Urothelium cell line (cell line): ENCODE measurements at regions not wholly inside any gene's neighbourhood (a gene's known extent, or its start where the extent isn't known, plus 50 kb on each side); places are given as distances from the start of the nearest gene placed in this dataset.
"Not testable (repeated sequence)": the region's sequence is repeated elsewhere in the genome, so short reads cannot be mapped to it uniquely, and the experiment has no call there.

Experiments used
- DNase-seq: peaks from one replicate; pipeline ENCODE4 v3.0.0; 2011; ENCODE audit warnings: low spot score, mixed read lengths
- FAIRE-seq: peaks from 2 replicates; lab custom pipeline; 2011; peaks lifted over from hg19 to GRCh38; lab: Jason Lieb, UNC

DNA sequence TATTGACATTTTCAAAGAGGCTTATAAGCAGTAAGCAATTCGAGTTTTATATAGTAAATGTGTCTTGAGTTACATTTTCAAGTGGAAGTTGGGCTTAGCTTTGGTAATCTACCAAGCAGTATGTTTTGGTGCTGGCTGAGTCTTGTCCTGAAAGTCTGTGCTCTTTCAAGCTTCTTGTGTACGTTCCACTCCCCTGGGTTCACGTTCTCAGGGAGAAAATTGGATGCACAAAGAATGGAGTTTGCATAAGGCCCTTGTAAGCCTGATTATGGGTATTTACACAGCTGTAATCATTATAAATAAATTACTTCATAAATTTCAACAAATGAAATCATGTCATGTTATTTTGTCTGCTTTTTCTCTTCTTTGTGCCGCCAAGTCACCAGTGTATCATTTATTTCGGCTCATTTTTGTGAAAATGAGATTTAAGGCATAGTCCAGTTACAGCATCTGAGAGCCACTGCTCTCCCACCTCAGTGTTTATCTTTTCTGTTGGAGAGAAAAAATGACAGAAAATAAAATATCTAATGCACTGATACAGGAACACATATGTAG lies 262.5 kb downstream of the BTBD3 start:
- FAIRE-seq (no peak), DNase-seq (no peak)

GRCh38 chr20:12198281-12198680 lies 280.6 kb downstream of the BTBD3 start:
- no peak for DNase-seq
- FAIRE-seq = no peak

- FAIRE-seq = no peak
These were observed 282.0 kb downstream of the BTBD3 start for GRCh38 chr20:12199703-12200102.

GRCh38 chr20:12201289-12201991 lies 283.7 kb downstream of the BTBD3 start:
- FAIRE-seq (no peak), DNase-seq (no peak)

More at GRCh38 chr20:12199703-12200102, 282.0 kb downstream of the BTBD3 start:
- DNase-seq = no peak

DNA sequence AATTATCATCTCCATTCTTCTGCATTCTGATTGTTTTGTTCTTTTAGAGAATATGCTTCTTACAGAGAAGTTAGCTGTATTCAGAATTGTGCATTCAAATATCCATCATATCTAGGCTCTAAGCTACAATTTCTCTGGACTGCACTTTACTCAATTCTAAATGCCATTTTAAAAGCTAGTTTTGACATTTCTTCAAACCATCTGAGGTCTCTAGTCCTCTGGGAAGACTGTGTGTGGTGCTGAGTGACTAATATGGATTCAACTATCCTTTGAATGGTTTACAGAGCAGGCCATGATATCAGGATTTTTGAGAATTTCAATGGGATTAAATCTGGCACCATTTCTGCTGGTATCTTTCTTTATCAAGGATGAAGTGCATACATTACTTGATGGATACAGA lies 285.7 kb downstream of the BTBD3 start:
- no peak for FAIRE-seq
- no peak for DNase-seq

DNA sequence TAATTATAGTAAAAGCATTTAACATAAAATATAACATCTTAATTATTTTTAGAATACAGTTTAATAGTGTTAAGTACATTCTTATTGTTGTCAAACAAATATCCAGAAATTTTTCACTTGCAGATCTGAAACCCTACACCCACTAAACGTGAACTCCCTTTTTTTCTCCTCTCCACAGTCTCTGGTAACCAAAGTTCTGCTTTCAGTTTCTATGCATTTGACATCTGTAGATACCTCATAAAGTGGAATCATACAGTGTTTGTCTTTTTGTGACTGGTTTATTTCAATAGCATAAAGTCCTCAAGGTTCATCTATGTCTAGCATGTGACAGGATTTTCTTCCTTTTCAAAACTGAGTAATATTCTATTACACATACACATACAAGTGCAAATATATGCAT lies 286.3 kb downstream of the BTBD3 start:
- FAIRE-seq (no peak), DNase-seq (no peak)

DNA sequence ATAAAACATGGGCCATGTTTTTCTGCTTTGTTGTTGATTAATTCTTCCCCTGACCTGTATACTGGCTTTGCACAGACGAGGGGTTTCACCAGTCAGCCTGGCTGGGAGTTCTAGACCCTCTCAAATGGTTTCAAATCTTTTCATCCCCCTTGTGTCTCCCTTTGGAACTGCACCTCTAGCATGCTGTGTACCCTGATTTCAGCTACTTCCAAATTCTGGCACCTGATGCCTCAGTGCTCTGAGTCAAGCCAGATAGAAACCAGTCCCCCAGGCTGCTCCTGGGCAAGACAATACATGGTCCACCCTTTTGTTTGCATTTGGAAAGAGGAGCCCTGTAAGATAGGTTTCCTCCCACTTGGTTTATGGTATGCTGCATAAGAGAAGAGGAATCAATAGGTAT lies 290.2 kb downstream of the BTBD3 start:
- DNase-seq (peak; percentile 11), FAIRE-seq (no peak)

DNA sequence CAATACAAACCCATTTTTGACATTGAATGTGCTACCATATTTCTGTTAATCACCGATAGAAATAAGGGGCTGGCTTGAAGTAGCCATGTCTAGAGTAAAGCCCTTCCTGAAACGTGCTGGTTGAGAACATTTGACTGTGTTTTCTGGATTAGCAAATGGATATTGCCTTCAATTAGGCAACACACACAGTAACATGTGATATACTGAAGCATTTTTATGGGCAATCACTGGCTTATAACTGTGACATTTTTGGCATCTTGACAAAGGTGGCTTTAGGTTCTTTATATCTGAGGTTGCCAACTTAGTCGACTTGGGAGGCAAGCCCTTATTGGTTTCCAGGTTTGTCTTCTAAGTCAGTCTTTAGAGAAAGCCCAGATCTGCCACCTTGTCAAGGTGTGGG lies 292.9 kb downstream of the BTBD3 start:
- DNase-seq (no peak), FAIRE-seq (no peak)

DNA sequence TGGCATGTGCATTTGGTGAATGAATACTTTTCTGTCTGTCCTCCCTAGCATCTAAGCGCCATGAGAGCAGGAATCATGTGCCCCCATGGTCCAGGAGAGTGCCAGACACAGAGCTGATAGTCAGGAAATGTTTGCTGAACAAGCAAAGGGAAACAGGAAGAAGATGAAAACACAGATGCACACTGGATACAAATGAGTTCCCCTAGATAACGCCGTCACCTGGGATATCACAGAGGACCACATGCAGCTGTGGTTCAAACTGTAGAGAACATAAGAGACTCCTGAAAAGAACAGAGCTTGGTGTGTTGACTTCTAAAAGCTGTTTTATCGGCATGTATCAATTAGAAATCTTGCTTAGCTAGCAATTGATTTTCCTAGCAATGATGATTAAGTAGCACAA lies 293.7 kb downstream of the BTBD3 start:
- FAIRE-seq (no peak), DNase-seq (no peak)

DNA sequence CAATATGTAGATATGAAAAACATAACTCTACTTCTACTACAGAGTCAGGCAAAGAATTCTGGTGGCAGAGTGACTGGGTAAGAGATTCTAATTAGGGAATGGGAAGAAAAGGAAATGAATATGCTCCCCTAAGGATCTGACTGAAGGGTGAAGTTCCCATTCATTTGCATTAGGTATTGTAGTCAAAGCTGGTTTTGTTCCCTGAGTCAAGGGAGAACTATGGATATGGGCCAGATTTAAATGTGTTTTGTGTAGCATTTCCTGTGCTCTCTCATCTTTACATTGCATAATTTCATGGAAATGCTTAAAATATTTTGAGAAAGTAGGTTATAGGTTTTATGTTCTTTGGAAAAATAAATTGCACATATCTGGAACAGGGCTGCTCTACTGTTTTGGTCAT lies 299.7 kb downstream of the BTBD3 start:
- no peak for DNase-seq
- no peak for FAIRE-seq

GRCh38 chr20:12219798-12220197 lies 302.1 kb downstream of the BTBD3 start:
- DNase-seq (no peak), FAIRE-seq (no peak)

DNA sequence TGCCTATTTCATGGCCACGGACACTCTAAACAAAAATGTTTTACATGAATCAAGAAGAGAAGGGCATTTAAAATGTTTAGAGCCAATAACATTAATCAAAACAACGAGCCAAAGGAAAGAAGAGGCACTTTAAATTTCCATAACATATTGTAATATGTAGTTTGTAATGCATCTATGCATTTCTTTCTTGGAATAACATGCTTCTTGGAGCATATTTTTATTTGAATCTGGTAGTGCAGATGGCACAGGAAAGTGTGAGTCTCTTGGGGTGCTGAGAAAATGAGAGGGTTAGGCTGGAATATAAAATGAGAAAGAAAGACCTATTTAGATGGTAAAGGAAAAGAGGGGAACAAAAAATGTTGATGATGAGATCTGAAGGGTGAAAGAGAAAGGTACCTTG lies 305.4 kb downstream of the BTBD3 start:
- FAIRE-seq = no peak
- no peak for DNase-seq

DNA sequence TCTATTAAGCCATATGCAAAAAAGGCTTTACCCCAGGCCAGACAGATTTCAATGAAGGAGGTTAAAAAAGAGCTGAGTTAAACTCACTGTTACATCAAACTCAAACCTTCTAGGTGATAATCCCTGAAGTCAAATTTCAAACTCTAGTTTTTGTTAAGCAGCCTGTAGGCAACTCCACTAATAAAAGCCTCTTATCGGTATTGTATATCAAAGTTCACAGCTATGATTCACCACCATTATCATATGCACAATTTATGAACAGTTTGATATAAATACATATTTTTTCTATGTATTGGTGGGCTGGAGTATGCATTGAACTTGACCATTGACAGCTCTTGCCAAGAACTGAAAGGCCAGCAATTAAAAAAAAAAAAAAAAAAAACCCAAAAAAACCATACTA lies 308.2 kb downstream of the BTBD3 start:
- no peak for DNase-seq
- FAIRE-seq = no peak

DNA sequence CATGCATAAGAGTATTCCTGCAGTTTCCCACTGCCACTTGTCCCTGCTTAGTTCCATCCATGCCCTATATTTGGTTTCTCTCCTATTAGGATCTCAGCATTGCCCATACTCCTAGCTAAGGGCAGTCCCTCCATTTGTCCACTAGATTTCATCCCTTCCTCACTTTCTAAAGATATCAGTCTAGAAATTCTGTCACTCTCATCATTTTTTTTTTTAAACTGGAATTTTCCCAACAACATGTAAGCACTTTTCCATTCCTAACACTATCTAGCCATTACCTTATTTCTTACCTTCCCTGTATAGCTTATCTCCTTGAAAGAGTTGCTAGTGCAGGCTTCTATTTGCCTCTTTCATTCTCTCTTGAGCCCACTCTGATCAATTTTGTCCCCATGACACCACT lies 312.2 kb downstream of the BTBD3 start:
- no peak for FAIRE-seq
- no peak for DNase-seq

DNA sequence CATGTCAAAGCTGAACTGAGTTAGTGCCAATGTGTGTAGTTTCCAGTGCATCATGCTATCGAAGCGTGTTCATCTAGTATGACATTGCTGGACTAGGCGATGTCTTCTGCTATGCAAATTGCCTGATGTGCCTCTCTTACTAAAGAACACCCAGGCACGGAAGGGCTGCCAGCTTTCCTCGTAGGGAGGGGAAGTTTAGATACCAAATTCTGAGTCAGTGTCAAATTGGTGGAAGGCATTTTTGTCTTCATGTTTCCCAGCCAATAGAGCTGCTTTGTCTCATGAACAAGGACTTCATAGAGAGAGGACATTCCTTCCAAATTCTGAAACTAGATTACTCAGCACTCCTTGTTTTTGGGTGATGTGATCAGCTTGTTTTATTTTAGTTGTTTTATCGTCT lies 320.1 kb downstream of the BTBD3 start:
- FAIRE-seq (no peak), DNase-seq (no peak)

- DNase-seq (no peak), FAIRE-seq (no peak)
These were observed 323.4 kb downstream of the BTBD3 start for GRCh38 chr20:12241065-12241464.

DNA sequence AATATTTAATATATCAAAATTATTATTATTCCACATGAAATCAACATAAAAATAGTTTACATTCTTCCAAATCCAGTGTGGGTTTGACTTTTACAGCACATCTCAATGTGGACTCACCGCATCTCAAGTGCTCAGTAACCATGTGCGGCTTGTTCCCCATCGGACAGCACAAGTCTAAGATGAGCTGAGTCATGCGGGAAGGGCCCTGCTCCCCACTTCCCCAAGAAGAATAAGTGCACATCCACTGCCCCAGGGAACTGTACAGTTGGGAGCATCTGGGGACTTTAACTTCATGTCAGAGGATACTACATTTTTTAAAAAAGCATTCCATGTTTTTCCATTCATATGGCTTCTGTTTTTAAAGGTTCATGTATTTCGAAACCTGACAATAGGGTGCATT lies 325.6 kb downstream of the BTBD3 start:
- no peak for FAIRE-seq
- no peak for DNase-seq

DNA sequence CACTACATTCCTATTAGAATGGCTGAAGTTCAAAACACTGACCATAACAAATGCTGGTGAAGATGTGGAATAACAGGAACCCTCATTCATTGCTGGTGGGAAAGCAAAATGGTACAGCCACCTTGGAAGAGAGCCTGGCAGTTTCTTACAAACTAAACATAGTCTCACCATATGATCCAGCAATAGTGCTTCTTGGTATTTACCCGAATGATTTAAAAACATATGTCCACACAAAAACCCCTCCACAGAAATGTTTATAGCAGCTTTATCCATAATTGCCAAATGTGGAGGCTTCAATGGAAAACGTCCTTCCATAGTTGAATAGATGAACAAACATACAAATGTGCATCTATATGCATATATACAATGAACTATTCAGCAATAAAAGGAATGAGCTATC lies 330.8 kb downstream of the BTBD3 start:
- DNase-seq = no peak

GRCh38 chr20:12250661-12251060 lies 333.0 kb downstream of the BTBD3 start:
- DNase-seq, FAIRE-seq: not testable (repeated sequence)

More for the DNA sequence above, 330.8 kb downstream of the BTBD3 start:
- FAIRE-seq = no peak

DNA sequence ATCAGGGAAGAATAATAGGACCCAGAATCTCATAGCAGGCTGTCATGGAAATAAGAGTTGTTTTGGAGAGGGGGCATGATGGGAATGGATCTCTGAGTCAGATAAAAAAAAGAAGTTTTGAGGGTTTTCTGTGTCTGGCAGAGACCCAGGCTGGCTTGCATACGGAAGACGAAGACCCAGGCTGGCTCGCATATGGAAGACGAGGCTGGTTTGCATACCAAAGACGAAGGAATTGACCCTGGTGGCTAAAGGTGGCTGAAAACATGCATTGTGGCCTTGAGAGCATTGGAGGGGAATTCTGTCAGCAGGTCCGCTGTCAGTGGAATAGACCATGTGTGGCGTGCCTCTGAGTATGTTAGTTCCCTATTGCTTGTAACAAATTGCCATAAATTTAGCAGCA lies 335.1 kb downstream of the BTBD3 start:
- FAIRE-seq = no peak

DNA sequence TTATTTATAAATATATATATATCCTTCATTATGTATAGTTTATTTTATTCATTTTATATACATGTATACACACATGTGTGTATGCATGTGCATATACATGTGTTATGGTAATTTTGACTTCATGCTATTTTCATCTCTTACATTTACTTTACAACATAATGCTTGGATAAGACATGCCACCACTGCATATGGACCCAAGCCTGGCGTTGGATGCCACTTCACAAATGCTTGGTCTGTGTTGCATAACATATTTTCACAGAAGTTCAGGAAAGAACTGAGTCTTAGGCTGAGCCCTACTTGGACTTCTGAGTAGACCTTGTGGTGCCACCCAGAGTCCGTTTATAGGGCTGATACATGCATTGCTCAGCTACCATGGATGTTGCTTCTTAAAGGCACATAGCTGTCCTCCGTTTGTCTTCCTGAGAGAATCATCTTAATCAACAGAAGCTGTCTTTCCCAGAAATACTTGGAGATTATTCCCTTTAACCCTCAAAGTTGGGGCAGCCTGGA lies 337.8 kb downstream of the BTBD3 start:
- no peak for DNase-seq
- no peak for FAIRE-seq

More for the DNA sequence above, 335.1 kb downstream of the BTBD3 start:
- DNase-seq = no peak

- no peak for DNase-seq
- FAIRE-seq = no peak
These were observed 339.1 kb downstream of the BTBD3 start for GRCh38 chr20:12256806-12257205.

DNA sequence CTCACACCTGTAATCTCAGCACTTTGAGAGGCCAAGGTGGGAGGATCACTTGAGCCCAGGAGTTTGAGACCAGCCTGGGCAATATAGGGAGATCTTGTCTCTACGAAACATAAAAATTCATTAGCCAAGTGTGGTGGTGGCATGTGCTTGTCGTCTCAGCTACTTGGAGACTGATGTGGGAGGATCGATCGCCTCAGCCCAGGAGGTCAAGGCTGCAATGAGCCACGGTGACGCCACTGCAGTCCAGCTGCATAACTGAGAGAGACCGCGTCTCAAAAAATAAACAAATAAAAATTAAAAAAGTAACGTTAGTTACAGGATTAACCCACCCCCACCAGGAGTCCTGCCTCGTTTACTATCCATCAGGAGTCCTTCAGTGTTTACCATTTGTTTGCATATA lies 345.1 kb downstream of the BTBD3 start:
- FAIRE-seq = no peak

More for the DNA sequence above, 345.1 kb downstream of the BTBD3 start:
- DNase-seq = no peak
